ENCODE measurements at regions not wholly inside any gene's neighbourhood (a gene's known extent, or its start where the extent isn't known, plus 50 kb on each side); places are given as distances from the start of the nearest gene placed in this dataset.

DNA sequence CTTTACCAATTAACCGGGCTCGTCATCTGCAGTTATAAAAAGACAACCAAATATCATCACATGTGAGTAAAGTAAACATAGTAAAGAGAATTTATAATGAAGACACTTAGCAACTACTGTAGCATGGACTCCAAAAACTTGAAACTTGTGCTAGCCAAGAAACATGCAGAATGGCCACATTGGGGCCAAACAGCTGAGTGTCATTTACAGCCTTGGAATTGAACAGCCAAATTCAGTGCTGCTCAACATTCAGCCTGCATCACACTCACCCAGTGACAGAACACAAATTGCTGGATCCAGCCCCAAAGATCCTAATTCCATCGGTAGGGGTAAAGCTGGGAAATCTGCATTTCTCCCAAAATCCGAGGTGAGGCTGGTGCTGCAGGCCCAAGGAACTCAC is 224.8 kb upstream of the GYPC start:
- DNase-seq, result no peak
- no peak overlapping the region for H3K4me3 ChIP-seq (ENCODE audit: low read depth, low read length)
- TF ChIP-seq, protein P1, sequence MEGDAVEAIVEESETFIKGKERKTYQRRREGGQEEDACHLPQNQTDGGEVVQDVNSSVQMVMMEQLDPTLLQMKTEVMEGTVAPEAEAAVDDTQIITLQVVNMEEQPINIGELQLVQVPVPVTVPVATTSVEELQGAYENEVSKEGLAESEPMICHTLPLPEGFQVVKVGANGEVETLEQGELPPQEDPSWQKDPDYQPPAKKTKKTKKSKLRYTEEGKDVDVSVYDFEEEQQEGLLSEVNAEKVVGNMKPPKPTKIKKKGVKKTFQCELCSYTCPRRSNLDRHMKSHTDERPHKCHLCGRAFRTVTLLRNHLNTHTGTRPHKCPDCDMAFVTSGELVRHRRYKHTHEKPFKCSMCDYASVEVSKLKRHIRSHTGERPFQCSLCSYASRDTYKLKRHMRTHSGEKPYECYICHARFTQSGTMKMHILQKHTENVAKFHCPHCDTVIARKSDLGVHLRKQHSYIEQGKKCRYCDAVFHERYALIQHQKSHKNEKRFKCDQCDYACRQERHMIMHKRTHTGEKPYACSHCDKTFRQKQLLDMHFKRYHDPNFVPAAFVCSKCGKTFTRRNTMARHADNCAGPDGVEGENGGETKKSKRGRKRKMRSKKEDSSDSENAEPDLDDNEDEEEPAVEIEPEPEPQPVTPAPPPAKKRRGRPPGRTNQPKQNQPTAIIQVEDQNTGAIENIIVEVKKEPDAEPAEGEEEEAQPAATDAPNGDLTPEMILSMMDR (IDR thresholded peaks at IDR 0.05; ENCODE audit: low read depth, low read length), result no peak
- no peaks in the 10 kb centered on the region for H3K27me3 ChIP-seq
- no peaks in the 10 kb centered on the region for H3K36me3 ChIP-seq
- H3K4me1 ChIP-seq, result no peaks in the 10 kb centered on the region
- no peaks in the 10 kb centered on the region for H3K9me3 ChIP-seq

DNA sequence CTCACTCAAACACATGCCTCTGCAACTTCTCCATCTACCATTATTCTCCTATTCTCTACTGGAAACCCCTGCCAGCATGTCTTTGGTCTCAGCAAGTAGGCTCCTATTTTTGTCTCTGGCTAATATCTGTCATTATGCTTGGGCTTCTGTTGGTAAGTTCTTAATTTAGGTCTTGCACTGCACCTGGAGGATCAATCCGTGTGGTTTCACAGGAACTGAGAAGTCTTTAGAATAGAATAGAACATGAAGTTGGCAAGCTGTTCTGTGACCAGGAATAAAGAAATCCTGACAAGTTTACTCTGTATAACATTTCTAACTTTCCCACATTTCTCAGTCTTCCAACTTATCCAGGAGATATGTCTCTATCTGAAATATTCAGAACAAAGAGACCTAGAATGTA is 219.5 kb upstream of the GYPC start:
- Histone ChIP-seq H3K9me3 (no peaks in the 10 kb centered on the region), H3K36me3 (no peaks in the 10 kb centered on the region), H3K4me3 (ENCODE audit: low read depth, low read length) (no peak overlapping the region), H3K4me1 (no peaks in the 10 kb centered on the region), H3K27me3 (no peaks in the 10 kb centered on the region)
- TF ChIP-seq, protein P1 (IDR thresholded peaks at IDR 0.05; ENCODE audit: low read depth, low read length), result no peak
- no peak for DNase-seq

DNA sequence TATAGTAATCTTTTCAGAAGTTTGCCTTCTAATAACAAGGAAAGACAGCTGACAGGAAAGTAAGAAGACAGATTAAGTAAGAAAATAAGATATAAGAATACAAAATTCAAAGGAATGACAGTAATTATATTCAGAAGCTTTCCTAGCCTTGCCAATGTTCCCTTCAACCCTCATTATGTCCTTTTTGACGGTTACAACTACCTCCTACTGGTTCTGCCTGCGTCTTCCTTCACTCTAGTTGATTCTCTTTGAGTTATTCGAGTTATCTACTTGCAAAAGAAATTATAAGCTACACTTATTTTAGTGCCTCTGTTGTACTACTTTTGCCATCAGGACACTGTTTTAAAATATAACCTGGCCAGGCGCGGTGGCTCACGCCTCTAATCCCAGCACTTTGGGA is 218.9 kb upstream of the GYPC start:
- Histone ChIP-seq H3K36me3 (no peaks in the 10 kb centered on the region), H3K4me3 (ENCODE audit: low read depth, low read length) (no peak overlapping the region), H3K4me1 (no peaks in the 10 kb centered on the region), H3K9me3 (no peaks in the 10 kb centered on the region), H3K27me3 (no peaks in the 10 kb centered on the region)
- TF ChIP-seq, protein P1 (IDR thresholded peaks at IDR 0.05; ENCODE audit: low read depth, low read length), result no peak
- DNase-seq, result no peak

DNA sequence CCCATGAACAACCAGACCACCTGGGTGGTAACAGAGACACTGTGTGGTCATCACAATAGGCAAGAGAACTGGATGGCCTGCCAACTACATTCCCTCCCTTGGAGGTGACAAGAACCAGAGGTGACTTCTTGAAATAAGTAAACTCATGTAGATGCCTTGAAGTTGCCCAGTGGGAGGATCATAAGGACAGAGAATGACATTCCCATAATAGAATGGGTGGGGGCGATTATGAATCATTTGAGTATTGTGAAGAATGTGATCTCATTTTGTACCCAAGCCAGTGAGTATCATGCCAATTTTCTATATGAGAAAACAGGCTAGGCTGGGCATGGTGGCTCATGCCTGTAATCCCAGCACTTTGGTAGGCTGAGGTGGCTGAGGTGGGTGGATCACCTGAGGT is 211.4 kb upstream of the GYPC start:
- no peak for DNase-seq
- Histone ChIP-seq H3K9me3 (no peaks in the 10 kb centered on the region), H3K27me3 (no peaks in the 10 kb centered on the region), H3K4me3 (ENCODE audit: low read depth, low read length) (no peak overlapping the region), H3K36me3 (no peaks in the 10 kb centered on the region), H3K4me1 (no peaks in the 10 kb centered on the region)
- TF ChIP-seq, protein P1 (IDR thresholded peaks at IDR 0.05; ENCODE audit: low read depth, low read length), result no peak

DNA sequence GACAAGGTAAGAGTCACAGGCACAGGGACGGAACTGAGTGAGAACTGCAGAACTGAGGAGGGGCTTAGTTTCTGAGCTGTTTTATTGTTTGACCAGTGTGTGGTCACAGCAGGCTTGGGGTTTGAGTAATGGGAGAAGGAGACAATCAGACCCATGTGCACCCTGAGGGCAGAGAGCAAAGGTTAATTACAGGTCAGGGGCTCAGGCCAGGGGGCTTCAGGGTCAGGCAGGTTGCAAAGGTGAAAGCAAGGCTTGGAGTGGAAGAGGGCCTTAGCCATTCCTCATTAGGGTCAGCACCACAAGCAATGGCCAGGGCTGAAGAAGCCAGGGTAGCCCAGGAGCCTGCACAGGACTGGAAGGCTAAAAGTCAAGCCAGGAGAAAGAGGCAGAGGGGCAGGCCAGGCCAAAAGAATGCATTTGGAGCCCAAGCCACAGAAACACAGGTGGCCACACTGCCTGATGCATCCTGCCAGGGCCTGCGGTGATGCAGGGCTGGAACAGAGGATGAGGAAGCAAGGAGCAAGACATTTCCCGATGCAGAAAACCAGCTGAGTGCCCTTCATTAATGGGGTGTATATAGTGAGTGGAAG is 209.8 kb upstream of the GYPC start:
- TF ChIP-seq, protein P1 (IDR thresholded peaks at IDR 0.05; ENCODE audit: low read depth, low read length), result no peak
- Histone ChIP-seq H3K9me3 (no peaks in the 10 kb centered on the region), H3K36me3 (no peaks in the 10 kb centered on the region), H3K4me3 (ENCODE audit: low read depth, low read length) (no peak overlapping the region), H3K4me1 (no peaks in the 10 kb centered on the region), H3K27me3 (no peaks in the 10 kb centered on the region)
- no peak for DNase-seq

DNA sequence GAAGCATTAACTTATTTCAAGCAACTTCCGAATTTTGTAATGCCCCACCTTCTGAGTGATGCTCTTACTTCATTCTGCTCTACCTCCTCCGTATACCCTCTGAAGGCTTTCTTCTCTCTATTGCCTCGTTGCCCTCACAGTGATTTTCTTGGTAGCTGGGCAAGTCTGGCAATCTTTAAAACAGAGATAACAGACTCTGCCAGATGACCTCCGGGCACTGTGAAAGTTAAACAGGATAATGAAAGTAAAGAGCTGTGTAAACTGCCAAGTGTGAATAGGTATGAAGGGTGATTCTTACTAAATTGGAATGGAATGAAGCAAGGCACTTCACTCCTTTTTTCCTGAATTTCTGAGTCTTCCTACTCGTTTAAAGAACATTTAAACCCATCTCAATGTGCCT is 207.3 kb upstream of the GYPC start:
- no peaks in the 10 kb centered on the region for H3K36me3 ChIP-seq

More for the DNA sequence above, 207.3 kb upstream of the GYPC start:
- H3K4me3 ChIP-seq (ENCODE audit: low read depth, low read length), result no peak overlapping the region
- TF ChIP-seq, protein P1 (IDR thresholded peaks at IDR 0.05; ENCODE audit: low read depth, low read length), result no peak
- no peaks in the 10 kb centered on the region for H3K9me3 ChIP-seq
- H3K4me1 ChIP-seq, result no peaks in the 10 kb centered on the region
- DNase-seq, result no peak
- no peaks in the 10 kb centered on the region for H3K27me3 ChIP-seq
